ENCODE measurements at regions not wholly inside any gene's neighbourhood (a gene's known extent, or its start where the extent isn't known, plus 50 kb on each side); places are given as distances from the start of the nearest gene placed in this dataset.

DNA sequence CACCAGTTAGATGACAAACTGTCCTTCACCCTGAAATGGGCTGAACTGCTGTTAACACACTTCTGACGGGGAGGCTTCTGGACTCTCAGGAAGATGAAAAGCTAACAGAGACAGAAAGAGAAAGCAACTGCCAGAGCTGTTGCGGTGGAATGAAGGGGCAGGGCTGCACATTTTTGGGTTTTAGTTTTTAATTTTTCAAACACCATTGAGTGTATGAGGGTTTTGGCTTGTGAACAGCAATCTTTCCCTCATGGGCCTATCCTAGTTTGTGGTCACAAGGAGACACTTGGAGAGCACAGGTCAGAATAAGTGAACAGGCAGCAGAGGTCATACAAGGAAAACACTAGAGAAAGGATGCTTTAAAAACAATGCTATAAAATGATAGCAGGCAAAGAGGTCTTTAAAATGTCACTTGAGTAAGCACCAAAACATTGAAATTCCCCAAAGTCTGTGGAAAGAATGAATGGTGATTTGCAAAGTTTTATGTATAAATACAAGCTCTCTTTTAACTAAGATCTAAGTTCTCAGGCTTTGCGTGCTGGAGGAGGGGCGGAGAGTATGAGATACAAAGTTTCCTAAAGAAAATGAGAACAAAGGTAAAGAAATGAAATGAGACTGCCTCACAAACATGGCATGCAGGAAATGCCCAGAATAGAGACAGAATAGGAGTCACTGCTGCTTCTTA is 101.4 kb upstream of the GLI3 start:
- Mint-ChIP-seq H3K9me3 (peaks cover 11% of the 10 kb centered on the region), H3K27ac (peak overlapping the region; percentile 94), H3K36me3 (ENCODE audit: low read depth) (no peaks in the 10 kb centered on the region), H3K27me3 (ENCODE audit: low read depth, poor library complexity) (no peaks in the 10 kb centered on the region), H3K4me3 (peak overlapping the region; percentile 1), H3K4me1 (peaks cover 74% of the 10 kb centered on the region)
- TF ChIP-seq, protein P1, sequence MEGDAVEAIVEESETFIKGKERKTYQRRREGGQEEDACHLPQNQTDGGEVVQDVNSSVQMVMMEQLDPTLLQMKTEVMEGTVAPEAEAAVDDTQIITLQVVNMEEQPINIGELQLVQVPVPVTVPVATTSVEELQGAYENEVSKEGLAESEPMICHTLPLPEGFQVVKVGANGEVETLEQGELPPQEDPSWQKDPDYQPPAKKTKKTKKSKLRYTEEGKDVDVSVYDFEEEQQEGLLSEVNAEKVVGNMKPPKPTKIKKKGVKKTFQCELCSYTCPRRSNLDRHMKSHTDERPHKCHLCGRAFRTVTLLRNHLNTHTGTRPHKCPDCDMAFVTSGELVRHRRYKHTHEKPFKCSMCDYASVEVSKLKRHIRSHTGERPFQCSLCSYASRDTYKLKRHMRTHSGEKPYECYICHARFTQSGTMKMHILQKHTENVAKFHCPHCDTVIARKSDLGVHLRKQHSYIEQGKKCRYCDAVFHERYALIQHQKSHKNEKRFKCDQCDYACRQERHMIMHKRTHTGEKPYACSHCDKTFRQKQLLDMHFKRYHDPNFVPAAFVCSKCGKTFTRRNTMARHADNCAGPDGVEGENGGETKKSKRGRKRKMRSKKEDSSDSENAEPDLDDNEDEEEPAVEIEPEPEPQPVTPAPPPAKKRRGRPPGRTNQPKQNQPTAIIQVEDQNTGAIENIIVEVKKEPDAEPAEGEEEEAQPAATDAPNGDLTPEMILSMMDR (IDR thresholded peaks at IDR 0.05): no peak
- no peak for DNase-seq

DNA sequence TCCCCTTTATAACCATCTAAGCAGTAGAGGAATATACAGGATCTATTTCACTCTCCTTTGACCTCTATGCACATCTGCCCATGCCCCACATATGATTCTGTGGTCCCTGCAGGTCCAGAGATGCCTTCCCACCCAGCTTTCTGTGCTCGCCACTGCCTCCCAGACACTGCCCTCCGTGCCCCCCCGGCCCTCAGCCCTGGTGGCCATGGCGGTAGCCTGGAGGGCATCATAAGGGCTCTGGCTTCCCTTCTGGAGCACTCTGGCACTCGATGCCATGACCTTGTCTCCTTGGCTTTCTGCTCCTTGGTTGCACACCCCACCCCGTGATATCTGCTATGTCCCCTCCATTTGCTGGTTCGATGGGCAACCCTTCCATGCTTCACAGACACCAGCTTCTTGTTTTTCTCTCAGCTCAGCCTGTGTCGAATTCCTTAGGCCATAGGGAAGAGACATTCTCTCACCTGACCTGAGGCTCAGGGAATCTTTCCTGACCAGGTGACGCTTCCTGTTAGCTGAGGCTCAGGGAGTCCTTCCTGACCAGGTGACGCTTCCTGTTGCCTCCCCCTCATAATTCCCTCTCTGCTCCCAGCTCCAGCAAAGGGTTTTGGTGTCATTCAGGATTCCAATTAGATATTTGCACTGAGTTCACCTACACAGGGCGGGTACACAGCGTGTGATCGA is 100.4 kb upstream of the GLI3 start:
- peaks cover 20% of the 10 kb centered on the region for H3K9me3 Mint-ChIP-seq

DNA sequence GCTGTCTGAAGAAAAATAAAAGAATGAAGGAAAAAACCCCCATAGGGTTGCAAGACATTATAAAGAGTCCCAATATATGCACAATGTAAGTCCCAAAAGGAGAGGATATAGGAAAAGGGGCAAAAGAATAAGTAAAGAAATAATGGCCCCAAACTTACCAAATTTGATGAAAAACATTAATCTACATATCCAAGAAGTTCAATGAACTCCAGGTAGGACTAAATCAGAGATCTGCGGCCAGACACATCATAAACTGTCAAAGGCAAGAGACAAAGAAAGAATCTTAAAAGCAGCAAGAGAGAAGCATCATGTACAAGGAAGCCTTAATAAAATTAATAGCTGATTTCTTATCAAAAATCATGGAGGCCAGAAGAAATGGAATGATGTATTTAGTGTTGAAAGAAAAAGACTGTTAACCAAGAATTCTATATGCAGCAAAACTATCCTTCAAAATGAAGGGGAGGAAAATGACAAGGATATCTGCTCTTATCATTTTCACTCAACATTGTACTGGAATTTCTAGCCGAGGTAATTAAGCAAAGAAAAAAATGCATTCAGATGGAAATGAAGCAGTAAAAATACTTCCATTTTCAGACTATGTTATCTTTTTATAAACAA is 95.7 kb upstream of the GLI3 start:
- Mint-ChIP-seq H3K36me3 (ENCODE audit: low read depth) (peaks cover 18% of the 10 kb centered on the region), H3K9me3 (peaks cover 39% of the 10 kb centered on the region), H3K4me3 (no peak overlapping the region), H3K27me3 (ENCODE audit: low read depth, poor library complexity) (peaks cover under 1% of the 10 kb centered on the region), H3K27ac (no peak overlapping the region), H3K4me1 (peaks cover 18% of the 10 kb centered on the region)
- no peak for DNase-seq
- TF ChIP-seq, protein P1 (IDR thresholded peaks at IDR 0.05): no peak

More for the DNA sequence above, 100.4 kb upstream of the GLI3 start:
- Mint-ChIP-seq H3K4me3 (no peak overlapping the region), H3K36me3 (ENCODE audit: low read depth) (peaks cover 6% of the 10 kb centered on the region), H3K27ac (peak overlapping the region; percentile 23), H3K27me3 (ENCODE audit: low read depth, poor library complexity) (no peaks in the 10 kb centered on the region), H3K4me1 (peaks cover 64% of the 10 kb centered on the region)
- no peak for DNase-seq
- TF ChIP-seq, protein P1 (IDR thresholded peaks at IDR 0.05): no peak

DNA sequence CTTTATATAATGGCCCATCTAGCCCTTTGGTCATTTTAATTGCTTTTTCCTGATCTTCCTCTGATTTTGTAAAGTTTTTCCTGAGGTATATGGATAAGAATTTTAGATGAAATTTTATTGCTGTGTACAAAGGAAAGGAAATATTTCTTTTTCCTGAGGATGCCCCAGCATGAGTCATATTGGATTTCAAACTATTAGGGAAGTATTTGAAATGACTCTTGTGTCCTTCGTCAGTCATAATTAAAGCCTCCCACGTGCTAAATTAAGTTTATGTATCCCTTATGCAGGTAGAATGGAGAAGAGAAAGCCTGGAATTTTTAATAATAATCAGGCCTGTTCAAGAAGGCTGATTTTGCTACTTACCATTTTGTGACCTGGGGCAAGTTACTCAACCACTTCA is 82.6 kb upstream of the GLI3 start:
- Mint-ChIP-seq H3K36me3 (ENCODE audit: low read depth) (no peaks in the 10 kb centered on the region), H3K9me3 (peaks cover 6% of the 10 kb centered on the region), H3K4me1 (peaks cover 21% of the 10 kb centered on the region), H3K27me3 (ENCODE audit: low read depth, poor library complexity) (peaks cover 6% of the 10 kb centered on the region), H3K4me3 (no peak overlapping the region), H3K27ac (no peak overlapping the region)
- no peak for DNase-seq
- TF ChIP-seq, protein P1 (IDR thresholded peaks at IDR 0.05): no peak

DNA sequence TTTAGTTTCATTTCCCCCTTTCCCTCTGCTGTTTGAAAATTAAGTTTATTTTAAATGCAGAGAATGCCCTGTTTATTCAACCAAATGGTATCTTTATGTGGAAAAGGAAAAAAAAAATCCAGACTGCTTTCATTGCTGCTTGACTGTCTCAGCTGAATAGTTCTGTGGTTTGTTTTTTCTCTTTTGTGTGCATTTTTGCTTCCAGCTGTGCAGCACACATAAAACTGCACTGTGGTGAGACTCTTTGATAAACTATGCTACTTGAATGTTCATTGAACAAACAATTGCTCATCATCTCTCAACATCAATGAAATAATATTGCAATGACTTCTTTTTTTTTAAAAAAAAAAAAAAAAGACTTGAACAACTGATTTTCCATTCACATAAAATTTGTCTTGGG is 78.6 kb upstream of the GLI3 start:
- no peak for DNase-seq
- H3K9me3 Mint-ChIP-seq: peaks cover 34% of the 10 kb centered on the region
- no peak overlapping the region for H3K4me3 Mint-ChIP-seq
- no peak overlapping the region for H3K27ac Mint-ChIP-seq
- peaks cover 21% of the 10 kb centered on the region for H3K36me3 Mint-ChIP-seq (ENCODE audit: low read depth)
- H3K27me3 Mint-ChIP-seq (ENCODE audit: low read depth, poor library complexity): no peaks in the 10 kb centered on the region
- H3K4me1 Mint-ChIP-seq: peaks cover 24% of the 10 kb centered on the region
- TF ChIP-seq, protein P1 (IDR thresholded peaks at IDR 0.05): no peak

Measured in nephron progenitor cell (in vitro differentiated cells).